Endothelial cell of umbilical vein (primary cell): ENCODE measurements at regions not wholly inside any gene's neighbourhood (a gene's known extent, or its start where the extent isn't known, plus 50 kb on each side); places are given as distances from the start of the nearest gene placed in this dataset.

ENCODE experiments used
- EZH2 ChIP-seq: IDR thresholded peaks from 2 replicates; pipeline ENCODE4 v1.6.1; 2012; ENCODE audit warnings: borderline replicate concordance, low read depth, mild to moderate bottlenecking, moderate library complexity, low read length, inconsistent platforms; ENCODE audit not compliant: severe bottlenecking
- FOS ChIP-seq: IDR thresholded peaks from 2 replicates; pipeline ENCODE4 v1.6.1; 2011; ENCODE audit warnings: mild to moderate bottlenecking, low read length, moderate library complexity, borderline replicate concordance; ENCODE audit not compliant: insufficient read depth
- GATA2 ChIP-seq: IDR thresholded peaks from 2 replicates; pipeline ENCODE4 v1.7.0; 2011; ENCODE audit warnings: low read depth, mild to moderate bottlenecking, moderate library complexity, mixed read lengths, low read length; ENCODE audit not compliant: insufficient read length, insufficient read depth
- MYC ChIP-seq: IDR thresholded peaks from one replicate; pipeline ENCODE4 v1.6.1; 2011; ENCODE audit warnings: mild to moderate bottlenecking, low read depth, low read length
- POLR2A ChIP-seq: IDR thresholded peaks from 2 replicates; pipeline ENCODE4 v1.6.1; 2012; ENCODE audit warnings: low read depth, mild to moderate bottlenecking, control low read depth, low read length
- POLR2AphosphoS5 ChIP-seq: IDR thresholded peaks from 2 replicates; pipeline ENCODE4 v1.6.1; 2012; ENCODE audit warnings: low read depth, mild to moderate bottlenecking, control low read depth, low read length, moderate library complexity; ENCODE audit not compliant: insufficient read depth
- TF ChIP-seq, protein P1 (sequence below): IDR thresholded peaks from 2 replicates; pipeline ENCODE4 v1.6.1; 2011; ENCODE audit not compliant: insufficient read depth, insufficient read length
- TF ChIP-seq, protein P2 (sequence below), 2 donors: IDR thresholded peaks; 1 replicate in 1 of 2; 2 replicates in 1 of 2; pipeline ENCODE4 v1.5.1; 2011; ENCODE audit warnings: low read length in 2 of 2, mild to moderate bottlenecking in 2 of 2, moderate library complexity in 2 of 2, control low read depth in 1 of 2, inconsistent platforms in 1 of 2, low read depth in 1 of 2; ENCODE audit not compliant: insufficient read depth in 1 of 2; ENCODE audit errors: extremely low read depth in 1 of 2

DNA sequence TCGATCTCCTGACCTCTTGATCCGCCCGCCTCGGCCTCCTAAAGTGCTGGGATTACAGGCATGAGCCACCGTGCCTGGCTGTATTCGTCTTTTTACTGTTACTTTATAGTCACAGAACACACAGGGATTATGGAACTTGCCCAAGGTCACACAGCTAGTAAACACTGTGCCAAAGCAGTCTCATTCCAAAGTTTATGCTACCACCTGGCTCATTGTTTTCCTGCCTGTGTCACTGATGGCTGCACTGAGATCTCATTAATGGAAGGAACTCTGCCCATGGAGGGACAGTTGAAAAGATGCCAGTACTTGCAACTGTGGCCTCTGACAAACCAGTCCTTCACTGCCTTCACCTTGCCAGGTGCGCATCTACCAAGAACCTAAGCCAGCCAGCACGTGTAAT lies 517.7 kb downstream of the BCOR start:
- TF ChIP-seq POLR2AphosphoS5: no peak
- TF ChIP-seq, protein P1, sequence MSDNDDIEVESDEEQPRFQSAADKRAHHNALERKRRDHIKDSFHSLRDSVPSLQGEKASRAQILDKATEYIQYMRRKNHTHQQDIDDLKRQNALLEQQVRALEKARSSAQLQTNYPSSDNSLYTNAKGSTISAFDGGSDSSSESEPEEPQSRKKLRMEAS: no peak
- TF ChIP-seq, protein P2, sequence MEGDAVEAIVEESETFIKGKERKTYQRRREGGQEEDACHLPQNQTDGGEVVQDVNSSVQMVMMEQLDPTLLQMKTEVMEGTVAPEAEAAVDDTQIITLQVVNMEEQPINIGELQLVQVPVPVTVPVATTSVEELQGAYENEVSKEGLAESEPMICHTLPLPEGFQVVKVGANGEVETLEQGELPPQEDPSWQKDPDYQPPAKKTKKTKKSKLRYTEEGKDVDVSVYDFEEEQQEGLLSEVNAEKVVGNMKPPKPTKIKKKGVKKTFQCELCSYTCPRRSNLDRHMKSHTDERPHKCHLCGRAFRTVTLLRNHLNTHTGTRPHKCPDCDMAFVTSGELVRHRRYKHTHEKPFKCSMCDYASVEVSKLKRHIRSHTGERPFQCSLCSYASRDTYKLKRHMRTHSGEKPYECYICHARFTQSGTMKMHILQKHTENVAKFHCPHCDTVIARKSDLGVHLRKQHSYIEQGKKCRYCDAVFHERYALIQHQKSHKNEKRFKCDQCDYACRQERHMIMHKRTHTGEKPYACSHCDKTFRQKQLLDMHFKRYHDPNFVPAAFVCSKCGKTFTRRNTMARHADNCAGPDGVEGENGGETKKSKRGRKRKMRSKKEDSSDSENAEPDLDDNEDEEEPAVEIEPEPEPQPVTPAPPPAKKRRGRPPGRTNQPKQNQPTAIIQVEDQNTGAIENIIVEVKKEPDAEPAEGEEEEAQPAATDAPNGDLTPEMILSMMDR (IDR thresholded peaks at IDR 0.05; ENCODE audit: extremely low read depth in 1 of 2, insufficient read depth in 1 of 2, low read depth in 1 of 2, low read length in 2 of 2): no peak
- TF ChIP-seq MYC: no peak
- TF ChIP-seq POLR2A: no peak
- no peak for TF ChIP-seq EZH2
- TF ChIP-seq FOS: no peak
- TF ChIP-seq GATA2: no peak
